RCC 7860 (cell line): ENCODE measurements at regions not wholly inside any gene's neighbourhood (a gene's known extent, or its start where the extent isn't known, plus 50 kb on each side); places are given as distances from the start of the nearest gene placed in this dataset.
"Not testable (repeated sequence)": the region's sequence is repeated elsewhere in the genome, so short reads cannot be mapped to it uniquely, and the experiment has no call there.

Experiments used
- DNase-seq: peaks from one replicate; pipeline ENCODE4 v3.0.0-alpha.2; 2015; ENCODE audit warnings: low spot score
- FAIRE-seq: peaks from 2 replicates; lab custom pipeline; 2012; peaks lifted over from hg19 to GRCh38; lab: Jason Lieb, UNC

DNA sequence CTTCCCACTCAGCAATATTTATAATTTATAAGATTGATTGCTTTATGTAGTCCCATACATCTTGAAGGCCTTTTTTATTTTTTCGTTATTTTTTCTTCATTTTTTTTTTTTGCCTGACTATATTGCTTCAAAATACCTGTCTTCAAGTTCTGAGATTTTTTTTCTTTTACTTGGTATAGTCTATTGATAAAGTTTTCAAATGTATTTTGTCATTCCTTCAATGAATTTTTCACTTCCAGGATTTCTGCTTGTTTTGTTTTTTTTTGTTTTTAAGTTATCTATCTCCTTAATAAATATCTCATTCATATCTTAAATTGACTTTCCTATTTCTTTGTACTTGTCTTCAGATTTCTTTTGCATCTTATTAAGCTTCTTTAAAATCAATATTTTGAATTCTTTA, 905.6 kb upstream of the CDH6 start:
- DNase-seq (no peak), FAIRE-seq (peak; percentile 57)

DNA sequence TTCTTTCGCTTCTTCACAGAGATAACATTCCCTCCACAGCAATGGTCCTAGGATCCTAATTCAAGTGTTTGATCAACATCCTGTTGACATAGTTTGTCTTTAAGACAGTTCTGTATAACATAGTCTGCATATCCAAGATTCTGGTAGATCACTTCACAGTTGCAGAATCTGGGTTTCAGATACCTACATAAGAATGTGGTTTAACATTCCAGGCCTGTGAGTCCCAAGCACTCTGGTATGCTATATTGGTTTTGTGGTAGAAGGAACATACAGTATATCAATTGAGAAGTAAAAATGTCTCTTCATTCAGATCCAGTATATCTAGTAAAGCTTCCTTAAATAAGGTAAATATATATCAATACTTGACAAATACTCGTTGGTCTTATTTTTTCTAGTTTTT, 914.2 kb upstream of the CDH6 start:
- DNase-seq (peak; percentile 78), FAIRE-seq (peak; percentile 91)

DNA sequence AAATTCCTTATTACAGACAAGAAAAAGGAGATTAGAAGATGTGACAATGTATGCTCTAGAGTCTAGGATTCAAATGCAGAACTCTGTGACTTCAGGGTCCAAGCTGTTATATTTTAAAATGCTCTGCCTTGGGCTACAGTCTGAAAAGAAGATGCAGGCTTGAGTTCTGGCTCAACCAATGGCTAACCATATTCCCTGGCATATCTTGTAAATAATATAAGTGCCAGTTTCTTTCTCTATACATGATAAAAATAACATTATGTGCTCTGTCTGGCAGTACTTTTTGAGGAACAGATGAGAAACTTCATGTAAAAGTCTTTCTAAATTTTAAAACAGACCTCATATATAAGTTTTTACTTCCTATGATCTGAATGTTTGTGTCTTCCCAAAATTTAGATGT, 926.5 kb upstream of the CDH6 start:
- no peak for FAIRE-seq
- DNase-seq, result no peak

DNA sequence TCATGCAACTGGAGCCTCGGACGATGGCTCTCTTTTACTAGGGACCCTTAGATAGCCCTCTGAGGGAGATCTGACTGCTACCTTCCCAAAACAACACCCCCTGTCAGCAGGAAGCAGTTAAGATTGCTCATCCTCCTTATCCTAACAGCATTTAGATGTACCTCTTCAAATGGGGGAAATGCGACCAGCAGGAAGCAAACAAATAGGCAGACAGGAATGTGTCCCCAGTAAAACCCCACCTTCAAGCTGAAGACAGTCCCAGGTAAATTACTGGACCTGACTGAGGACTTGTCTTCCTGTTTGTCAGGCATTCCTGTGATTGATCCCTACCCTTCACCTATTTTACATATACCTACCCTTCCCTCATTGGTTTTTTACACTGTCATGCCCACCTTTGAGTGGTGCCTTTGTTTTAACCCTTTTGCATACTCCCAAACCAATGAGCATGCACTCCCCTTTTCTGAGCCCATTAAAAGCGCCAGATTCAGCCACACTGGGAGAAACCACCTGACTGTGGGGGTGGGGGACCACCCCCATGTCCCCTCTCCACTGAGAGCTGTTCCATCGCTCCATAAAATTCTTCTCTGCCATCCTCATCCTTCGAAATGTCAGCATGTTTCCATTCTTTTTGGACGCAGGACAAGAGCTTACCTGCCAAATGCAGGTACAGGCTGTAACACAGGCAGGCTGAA, 954.0 kb upstream of the CDH6 start:
- FAIRE-seq, result no peak

DNA sequence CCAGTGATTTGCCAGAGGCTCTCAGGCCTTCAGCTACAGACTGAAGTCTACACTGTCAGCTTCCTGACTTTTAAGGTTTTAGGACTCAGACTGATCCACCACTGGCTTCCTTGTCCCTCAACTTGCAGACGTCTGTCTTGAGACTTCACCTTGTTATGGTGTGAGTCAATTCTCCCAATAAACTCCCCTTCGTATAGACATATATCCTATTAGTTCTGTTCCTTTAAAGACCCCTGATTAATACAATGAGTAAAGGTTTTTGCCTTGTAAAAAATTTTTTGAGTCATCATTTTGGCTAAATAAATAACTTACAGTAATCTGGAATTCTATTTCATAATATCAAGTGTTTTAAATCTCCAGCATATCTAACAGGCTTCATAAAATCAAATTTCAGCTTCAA, 956.3 kb upstream of the CDH6 start:
- DNase-seq (no peak), FAIRE-seq (no peak)

More for the DNA sequence above, 954.0 kb upstream of the CDH6 start:
- no peak for DNase-seq

DNA sequence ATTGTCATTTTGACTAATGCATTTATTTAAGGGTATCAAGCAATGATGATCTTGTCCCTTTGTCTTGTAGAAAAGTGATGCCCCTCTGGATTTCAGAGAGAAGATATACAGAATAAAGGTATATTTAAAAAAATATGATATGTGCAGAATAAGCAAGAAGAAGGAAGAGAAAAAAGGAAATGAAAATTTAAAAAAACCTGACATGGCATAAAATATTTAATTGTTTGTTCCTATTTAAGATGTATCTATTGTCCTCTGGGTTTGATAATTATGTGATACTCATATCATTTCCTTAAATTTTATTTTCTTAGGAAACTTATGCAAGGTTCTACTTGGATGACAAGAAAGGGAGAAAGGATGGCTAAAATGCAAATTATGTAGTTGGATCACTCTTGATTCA, 983.7 kb upstream of the CDH6 start:
- no peak for DNase-seq
- FAIRE-seq, result no peak

DNA sequence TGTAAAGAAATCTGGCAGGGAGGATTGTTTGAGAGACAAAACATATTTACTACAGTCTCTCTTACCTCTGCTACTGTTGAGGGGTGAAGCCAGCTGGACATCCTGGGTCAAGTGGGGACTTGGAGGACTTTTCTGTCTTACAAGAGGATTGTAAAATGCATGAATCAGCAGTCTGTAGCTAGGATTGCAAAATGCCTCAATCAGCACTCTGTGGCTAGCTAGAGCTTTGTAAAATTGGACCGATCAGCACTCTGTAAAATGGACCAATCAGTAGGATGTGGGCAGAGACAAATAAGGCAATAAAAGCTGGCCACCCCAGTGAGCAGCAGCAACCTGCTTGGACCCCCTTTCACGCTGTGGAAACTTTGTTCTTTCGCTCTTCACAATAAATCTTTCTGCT, 995.8 kb upstream of the CDH6 start:
- DNase-seq (no peak), FAIRE-seq (no peak)

DNA sequence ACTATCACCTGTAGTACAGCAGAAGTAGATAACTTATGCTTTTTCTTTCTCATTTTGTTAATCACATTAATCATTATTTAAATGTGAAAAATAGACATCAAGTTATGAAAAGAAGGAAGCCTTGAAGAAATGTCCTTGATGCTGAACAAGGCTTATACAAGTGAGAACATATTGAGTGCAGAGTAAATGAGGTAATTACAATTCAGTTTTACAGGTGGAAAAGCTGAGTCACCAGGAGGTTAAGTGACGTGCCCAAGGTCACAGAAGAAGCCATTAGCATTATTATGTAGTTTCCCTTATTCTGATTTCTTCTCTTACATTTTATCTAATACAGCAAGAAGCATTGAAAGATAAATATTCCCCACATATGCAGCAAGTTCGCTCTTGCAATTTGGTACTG, 998.5 kb upstream of the CDH6 start:
- FAIRE-seq, result no peak
- DNase-seq, result no peak

DNA sequence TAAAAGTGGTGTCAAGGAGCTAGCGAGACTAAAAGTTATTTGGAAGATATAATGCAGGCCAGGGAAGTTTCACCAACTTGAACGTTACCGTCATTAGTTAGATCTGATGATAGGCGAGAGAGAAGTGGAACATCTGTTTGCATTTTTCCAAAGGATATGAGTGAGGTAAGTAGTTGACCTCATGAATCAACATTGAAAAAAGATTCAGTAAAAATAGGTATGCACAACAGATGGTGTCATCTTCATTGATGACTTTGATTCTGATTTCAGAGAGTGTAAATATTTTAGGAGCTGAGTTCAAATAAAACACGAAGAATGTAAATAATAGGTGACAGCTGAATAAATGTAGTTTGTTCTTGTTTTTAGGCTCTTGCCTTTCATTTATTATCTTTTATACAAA, 998.9 kb upstream of the CDH6 start:
- DNase-seq (no peak), FAIRE-seq (no peak)

DNA sequence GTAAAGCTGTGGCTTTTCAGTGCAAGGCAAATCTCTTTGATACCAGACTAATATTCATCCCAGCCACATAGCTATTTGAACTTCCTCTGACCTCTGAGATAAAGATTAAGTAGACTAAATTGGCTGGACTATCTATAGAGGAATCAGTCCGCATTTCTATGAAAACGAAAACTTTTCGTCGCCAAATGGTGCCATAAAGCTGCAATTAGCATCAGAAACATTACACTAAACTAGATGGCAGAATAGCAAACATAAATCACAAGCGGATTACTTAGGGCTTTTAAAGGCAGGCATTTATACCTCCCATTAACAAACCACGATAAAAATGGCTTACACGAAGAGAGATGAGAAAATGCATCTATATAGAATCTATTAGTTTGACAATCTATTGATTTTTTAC, 1009.7 kb upstream of the CDH6 start:
- FAIRE-seq, result no peak
- DNase-seq, result no peak

DNA sequence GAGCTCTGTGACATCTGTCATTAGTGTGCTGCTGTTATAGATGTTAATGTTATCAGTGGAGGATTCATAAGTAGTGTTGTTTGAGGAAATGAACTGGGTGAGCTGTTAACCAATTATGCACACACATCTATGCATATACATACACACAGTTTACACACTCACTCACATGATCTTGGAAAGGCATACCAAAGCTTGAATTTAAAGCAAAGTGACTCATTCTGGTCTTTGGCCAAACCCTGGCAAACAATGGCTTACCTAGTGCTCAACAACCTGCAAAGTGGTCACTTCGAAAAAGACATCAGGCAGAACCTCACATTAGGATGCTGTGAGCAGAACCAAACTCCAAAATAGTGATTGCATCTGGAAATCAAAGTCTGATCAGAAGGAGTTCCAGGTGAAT, 1037.3 kb upstream of the CDH6 start:
- FAIRE-seq (no peak), DNase-seq (no peak)

DNA sequence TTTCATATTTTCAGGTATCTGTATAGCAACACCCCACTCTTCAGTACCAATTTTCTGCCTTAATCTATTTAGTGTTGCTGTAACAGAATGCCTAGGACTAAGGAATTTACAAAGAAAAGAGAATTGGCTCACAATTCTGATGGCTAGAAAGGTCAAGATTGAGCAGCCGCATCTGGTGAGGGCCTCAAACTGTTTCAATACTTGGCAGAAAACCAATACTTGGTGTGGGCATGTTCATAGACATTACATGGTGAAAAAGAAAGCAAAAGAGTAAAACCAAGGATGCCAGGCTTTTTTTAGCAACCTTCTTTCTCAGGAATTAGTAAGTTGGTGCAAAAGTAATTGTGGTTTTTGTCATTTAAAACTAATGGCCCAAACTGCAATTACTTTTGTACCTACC, 1041.1 kb upstream of the CDH6 start:
- DNase-seq (no peak), FAIRE-seq (no peak)

DNA sequence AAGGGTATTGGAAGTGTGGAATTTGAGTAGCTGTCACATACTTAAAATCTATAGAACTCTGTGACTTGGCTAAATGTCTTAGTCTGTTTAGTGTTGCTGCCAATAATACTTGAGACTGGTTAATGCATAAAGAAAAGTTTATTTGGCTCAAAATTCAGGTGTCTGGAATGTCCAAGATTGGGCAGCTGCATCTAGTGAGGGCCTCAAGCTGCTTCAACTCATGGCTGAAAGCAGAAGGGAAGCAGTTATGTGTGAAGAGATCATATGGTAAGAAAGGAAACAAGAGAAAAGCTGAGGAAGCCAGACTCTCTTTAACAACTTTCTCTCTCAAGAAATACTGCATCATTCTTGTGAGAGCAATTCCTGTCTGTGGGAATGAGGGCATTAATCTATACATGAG, 1043.3 kb upstream of the CDH6 start:
- FAIRE-seq (no peak), DNase-seq (no peak)

DNA sequence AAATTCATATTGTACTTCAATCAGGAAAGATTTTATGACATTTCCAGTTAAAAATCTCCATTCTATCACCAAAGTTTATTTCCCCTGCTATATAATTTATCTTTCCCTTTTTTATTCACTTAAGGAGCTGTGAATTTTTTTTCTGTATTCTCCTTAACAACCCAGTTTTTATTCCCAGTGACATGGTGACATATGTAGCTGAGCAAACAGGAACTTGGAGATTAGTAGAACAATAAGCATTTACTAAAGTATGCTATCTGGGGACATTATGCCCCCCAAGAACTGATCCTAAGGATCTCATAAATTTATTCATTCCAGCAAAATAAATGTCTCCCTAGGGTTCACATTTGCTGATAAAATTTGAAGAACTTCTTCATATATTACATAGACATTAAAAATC, 1044.0 kb upstream of the CDH6 start:
- DNase-seq (no peak), FAIRE-seq (no peak)

DNA sequence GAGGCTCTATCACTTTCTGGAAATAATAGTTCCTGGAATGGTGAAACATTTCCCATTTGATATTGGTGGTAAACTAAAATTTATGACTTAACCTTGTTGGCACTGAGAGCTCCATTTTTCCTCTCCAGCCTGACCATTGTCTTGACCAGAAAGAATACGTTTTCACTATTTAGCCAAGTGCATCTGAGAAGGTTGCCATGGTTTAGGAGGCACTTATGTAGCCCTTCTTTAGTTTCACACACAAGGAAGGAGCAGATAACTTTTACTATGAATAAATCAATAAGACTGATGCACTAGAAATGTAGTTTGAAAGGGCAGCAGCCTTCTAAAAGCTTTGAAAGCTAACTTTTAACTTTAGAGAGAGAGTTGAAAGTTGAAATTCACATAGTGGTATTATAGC, 1045.5 kb upstream of the CDH6 start:
- no peak for FAIRE-seq
- DNase-seq, result no peak

DNA sequence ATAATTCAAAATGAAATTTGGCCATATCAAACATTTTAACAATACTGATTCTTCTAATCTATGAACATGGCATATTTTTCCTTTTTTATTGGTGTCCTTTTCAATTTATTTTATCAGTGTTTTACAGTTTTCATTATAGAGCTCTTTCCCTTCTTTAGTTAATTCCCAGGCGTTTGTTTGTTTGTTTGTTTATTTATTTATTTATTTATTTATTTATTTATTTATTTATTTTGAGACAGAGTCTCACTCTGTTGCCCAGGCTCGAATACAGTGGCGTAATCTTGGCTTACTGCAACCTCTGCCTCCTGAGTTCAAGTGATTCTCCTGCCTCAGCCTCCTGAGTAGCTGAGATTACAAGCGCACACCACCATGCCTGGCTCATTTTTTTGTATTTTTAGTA, 1049.4 kb upstream of the CDH6 start:
- not testable (repeated sequence) for DNase-seq, FAIRE-seq

DNA sequence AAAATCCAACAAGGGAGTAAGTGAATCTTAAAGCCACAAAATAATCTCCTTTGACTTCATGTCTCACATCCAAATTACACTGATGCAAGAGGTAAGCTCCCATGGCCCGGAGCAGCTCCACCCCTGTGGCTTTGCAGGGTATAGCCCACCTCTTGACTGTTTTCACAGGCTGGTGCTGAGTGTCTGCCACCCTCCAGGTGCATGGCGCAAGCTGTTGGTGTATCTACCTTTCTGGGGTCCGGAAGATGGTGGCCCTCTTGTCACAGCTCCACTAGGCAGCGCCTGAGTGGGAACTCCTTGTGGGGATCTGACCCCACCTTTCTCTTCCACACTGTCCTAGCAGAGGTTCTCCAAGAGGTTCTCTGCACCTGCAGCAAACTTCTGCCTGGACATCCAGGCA, 1051.1 kb upstream of the CDH6 start:
- DNase-seq, result no peak
- no peak for FAIRE-seq

DNA sequence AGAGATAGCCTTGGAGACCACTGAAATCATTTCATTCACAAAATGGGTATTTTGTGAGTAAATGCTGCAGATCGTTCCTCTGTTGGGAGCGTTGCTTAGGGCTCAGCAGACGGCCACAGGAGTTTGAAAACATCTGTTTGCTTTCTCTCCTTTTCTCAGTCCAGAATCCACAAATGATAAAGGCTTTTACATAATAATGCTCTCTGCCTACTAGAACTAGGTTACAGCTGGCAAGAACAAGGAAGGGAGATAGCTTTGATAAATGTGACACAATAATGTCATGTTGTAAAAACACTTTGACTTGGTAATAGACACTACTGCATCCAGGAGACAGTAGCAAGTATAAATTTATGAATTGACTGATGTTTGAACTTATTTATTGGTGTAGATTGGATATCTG, 1072.4 kb upstream of the CDH6 start:
- DNase-seq (no peak), FAIRE-seq (no peak)

DNA sequence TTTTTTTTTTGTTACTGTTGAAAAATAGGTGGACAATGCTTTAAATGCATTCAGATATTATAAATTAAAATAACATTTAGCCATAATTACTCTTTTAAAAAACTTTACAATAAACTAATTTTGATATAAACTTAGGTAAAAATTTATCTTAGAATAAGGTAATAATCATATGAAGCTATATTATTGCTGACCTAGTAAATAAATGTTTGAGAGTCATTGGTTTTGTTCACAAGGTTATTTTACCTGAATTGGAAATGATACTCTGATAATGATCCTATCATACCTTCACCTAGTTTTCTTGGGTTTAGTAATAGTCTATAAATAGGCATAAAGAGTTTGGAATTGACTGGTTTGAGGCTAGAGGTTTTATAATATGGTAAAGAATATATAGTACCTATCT, 1076.4 kb upstream of the CDH6 start:
- peak; percentile 54 for FAIRE-seq
- no peak for DNase-seq

DNA sequence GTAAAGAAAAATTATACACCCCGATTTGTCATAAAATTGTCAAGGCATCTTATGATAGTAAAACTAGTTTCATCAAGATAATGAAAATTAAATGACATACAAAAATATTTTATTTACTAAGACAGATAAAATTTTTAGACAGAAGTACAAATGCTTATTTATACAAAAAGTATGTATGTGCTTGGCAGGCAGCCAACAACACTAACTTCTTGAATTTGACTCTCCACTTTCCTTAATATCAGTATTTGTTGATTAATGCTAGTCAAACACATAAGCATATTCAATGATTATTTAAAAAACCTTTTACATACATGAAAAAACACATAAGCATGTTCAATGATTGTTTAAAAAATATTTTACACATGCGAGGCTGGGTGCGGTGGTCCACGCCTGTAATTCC, 1079.9 kb upstream of the CDH6 start:
- FAIRE-seq (no peak), DNase-seq (no peak)

DNA sequence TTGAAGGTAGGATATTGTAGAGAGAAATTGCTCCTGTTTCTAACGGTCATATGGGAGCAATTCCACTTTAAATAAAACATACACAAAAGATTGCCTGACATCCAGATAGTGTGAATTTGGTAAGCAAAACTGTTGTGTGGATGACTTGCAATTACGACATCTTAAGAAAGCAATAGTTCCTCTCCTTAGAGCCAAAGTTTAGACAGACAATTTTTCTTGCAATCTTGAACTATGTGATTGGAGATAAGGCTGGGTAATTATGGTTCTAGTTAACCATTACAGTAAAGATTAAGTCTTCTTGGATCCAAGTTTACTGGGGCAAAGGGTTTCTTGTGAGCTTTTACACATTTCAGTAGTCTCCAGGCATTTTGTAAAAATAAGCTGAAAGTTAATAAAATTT, 1080.6 kb upstream of the CDH6 start:
- peak; percentile 66 for FAIRE-seq

DNA sequence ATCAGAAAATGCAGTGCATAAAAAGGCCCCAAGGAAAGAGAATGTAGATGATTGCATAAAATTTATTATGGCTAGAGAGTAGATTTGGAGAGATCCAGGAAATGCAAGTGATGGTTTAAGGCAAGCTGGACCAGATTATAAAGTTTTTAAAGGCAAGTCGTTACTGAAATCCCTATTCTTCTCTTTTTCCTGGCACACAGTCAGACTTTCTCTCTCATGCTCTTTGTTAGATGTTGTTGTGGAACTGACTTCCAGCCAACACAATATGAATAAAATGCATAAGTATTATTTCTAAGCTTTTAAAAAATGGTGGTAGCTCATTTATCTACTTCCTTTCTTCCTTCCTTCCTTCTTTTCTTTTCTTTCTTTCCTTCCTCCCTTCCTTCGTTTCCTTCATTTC, 1085.4 kb upstream of the CDH6 start:
- no peak for FAIRE-seq
- DNase-seq, result no peak

More for the DNA sequence above, 1080.6 kb upstream of the CDH6 start:
- DNase-seq, result peak; percentile 23

DNA sequence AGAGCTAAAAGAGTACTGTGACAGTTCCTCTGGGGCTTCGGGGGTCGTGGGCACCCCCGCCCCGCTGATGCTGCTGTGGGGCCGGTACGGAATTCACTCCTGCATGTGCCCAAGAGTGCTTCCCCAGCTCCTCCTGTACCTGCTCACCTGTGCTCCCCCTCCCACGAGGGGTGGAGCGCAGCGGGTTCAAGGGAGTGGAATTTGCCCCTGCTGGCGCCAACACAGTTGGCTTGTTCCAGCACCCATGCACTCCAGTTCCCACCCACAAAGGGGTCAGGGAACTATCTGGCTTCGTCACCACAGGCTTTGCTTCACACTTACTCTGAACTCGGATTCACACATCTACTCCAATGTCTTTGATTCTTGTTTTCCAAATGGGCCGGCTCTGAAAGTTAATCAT, 1086.9 kb upstream of the CDH6 start:
- no peak for DNase-seq
- FAIRE-seq, result no peak
